ENCODE measurements at regions not wholly inside any gene's neighbourhood (a gene's known extent, or its start where the extent isn't known, plus 50 kb on each side); places are given as distances from the start of the nearest gene placed in this dataset.

GRCh38 chr10:43943119-43943817, 294.6 kb upstream of the ZNF32 start:
- Histone ChIP-seq H3K4me2 (ENCODE audit: low read depth, low read length) (no peak overlapping the region), H3F3A (ENCODE audit: insufficient read depth, low read length) (no peaks in the 10 kb centered on the region), H3K4me1 (ENCODE audit: low read length) (no peaks in the 10 kb centered on the region), H3K36me3 (replicated peaks; ENCODE audit: insufficient read depth, low read length) (no peaks in the 10 kb centered on the region), H2AFZ (ENCODE audit: low read length) (no peak overlapping the region), H3K27ac (ENCODE audit: low read length) (no peak overlapping the region), H3K9me3 (replicated peaks; ENCODE audit: insufficient read depth, low read length) (no peaks in the 10 kb centered on the region), H3K9ac (ENCODE audit: low read length) (no peak overlapping the region), H4K20me1 (ENCODE audit: insufficient read depth, low read length) (no peaks in the 10 kb centered on the region), H3K9me2 (replicated peaks; ENCODE audit: insufficient read depth, low read length) (no peaks in the 10 kb centered on the region), H3K79me2 (ENCODE audit: low read length) (no peaks in the 10 kb centered on the region), H3K27me3 (replicated peaks; ENCODE audit: insufficient read depth, low read length) (no peaks in the 10 kb centered on the region), H3K4me3 (ENCODE audit: low read length) (no peak overlapping the region)
- no peak for DNase-seq
- TF ChIP-seq EZH2phosphoT487 (IDR thresholded peaks at IDR 0.05; ENCODE audit: low read length), result no peak

DNA sequence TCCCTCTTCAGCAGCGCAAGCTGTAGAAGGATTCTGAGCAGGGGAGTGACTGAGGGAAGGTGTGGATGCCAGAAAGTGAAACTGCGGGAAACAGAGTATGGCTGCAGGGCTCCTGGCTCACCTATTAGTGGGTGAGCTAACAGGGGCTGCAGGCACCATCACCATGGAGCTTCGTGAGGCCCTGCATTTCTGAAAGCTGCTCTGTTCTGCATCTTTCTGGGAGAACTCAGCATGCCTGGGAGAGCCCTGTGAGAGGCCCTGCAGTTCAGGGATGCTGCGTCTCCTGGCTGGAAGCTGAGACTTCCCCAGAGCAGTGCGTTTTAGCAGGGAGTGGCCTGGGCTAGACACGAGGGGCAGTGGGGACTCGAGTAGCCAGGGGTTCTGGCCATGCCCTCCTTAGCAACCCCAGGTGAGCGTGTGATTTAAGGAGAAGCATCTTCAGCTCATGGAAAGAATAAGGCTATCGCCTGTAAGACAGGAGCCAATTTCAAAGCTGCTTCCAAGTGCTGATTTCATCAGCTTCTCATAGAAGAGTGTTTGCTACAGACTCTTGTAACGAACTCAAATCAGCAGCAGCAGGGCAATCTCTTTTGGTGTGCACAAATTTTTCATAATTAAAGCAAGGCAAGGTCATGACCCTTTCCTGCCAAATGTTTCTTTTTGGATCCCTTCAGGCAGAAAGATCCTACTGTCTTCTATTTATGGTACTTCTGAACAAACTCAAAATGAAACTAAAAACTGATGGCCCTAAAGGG, 293.6 kb upstream of the ZNF32 start:
- no peak for TF ChIP-seq EZH2 (optimal IDR thresholded peaks at IDR 0.05; ENCODE audit: low read depth, low read length)
- TF ChIP-seq CTCF (IDR thresholded peaks at IDR 0.05; ENCODE audit: low read length), result no peak
- TF ChIP-seq EZH2phosphoT487 (IDR thresholded peaks at IDR 0.05; ENCODE audit: low read length), result no peak
- Histone ChIP-seq H3K79me2 (ENCODE audit: low read length) (no peaks in the 10 kb centered on the region), H3K36me3 (replicated peaks; ENCODE audit: insufficient read depth, low read length) (no peaks in the 10 kb centered on the region), H3K4me3 (ENCODE audit: low read length) (no peak overlapping the region), H3K9ac (ENCODE audit: low read length) (no peak overlapping the region), H4K20me1 (ENCODE audit: insufficient read depth, low read length) (no peaks in the 10 kb centered on the region), H3K9me2 (replicated peaks; ENCODE audit: insufficient read depth, low read length) (no peaks in the 10 kb centered on the region), H3K27me3 (replicated peaks; ENCODE audit: insufficient read depth, low read length) (no peaks in the 10 kb centered on the region), H3K27ac (ENCODE audit: low read length) (no peak overlapping the region), H3F3A (ENCODE audit: insufficient read depth, low read length) (no peaks in the 10 kb centered on the region), H2AFZ (ENCODE audit: low read length) (no peak overlapping the region), H3K4me2 (ENCODE audit: low read depth, low read length) (no peak overlapping the region), H3K9me3 (replicated peaks; ENCODE audit: insufficient read depth, low read length) (no peaks in the 10 kb centered on the region), H3K4me1 (ENCODE audit: low read length) (no peaks in the 10 kb centered on the region)
- DNase-seq, result no peak

- no peak for DNase-seq
- no peaks in the 10 kb centered on the region for H4K20me1 ChIP-seq (ENCODE audit: insufficient read depth, low read length)
- H3K9me3 ChIP-seq (replicated peaks; ENCODE audit: insufficient read depth, low read length), result no peaks in the 10 kb centered on the region
- H3K9ac ChIP-seq (ENCODE audit: low read length), result no peak overlapping the region
- no peaks in the 10 kb centered on the region for H3F3A ChIP-seq (ENCODE audit: insufficient read depth, low read length)
- no peak overlapping the region for H3K4me3 ChIP-seq (ENCODE audit: low read length)
- H3K27me3 ChIP-seq (replicated peaks; ENCODE audit: insufficient read depth, low read length), result no peaks in the 10 kb centered on the region
- no peak overlapping the region for H3K27ac ChIP-seq (ENCODE audit: low read length)
- H3K79me2 ChIP-seq (ENCODE audit: low read length), result no peaks in the 10 kb centered on the region
- no peaks in the 10 kb centered on the region for H3K36me3 ChIP-seq (replicated peaks; ENCODE audit: insufficient read depth, low read length)
- no peaks in the 10 kb centered on the region for H3K4me1 ChIP-seq (ENCODE audit: low read length)
- H3K4me2 ChIP-seq (ENCODE audit: low read depth, low read length), result no peak overlapping the region
- H2AFZ ChIP-seq (ENCODE audit: low read length), result no peak overlapping the region
- TF ChIP-seq CTCF (IDR thresholded peaks at IDR 0.05; ENCODE audit: low read length) (no peak), EZH2phosphoT487 (IDR thresholded peaks at IDR 0.05; ENCODE audit: low read length) (no peak), EZH2 (optimal IDR thresholded peaks at IDR 0.05; ENCODE audit: low read depth, low read length) (no peak)
- no peaks in the 10 kb centered on the region for H3K9me2 ChIP-seq (replicated peaks; ENCODE audit: insufficient read depth, low read length)
Measured at GRCh38 chr10:43940898-43941837, 292.5 kb upstream of the ZNF32 start.
